ENCODE measurements at regions not wholly inside any gene's neighbourhood (a gene's known extent, or its start where the extent isn't known, plus 50 kb on each side); places are given as distances from the start of the nearest gene placed in this dataset.

DNA sequence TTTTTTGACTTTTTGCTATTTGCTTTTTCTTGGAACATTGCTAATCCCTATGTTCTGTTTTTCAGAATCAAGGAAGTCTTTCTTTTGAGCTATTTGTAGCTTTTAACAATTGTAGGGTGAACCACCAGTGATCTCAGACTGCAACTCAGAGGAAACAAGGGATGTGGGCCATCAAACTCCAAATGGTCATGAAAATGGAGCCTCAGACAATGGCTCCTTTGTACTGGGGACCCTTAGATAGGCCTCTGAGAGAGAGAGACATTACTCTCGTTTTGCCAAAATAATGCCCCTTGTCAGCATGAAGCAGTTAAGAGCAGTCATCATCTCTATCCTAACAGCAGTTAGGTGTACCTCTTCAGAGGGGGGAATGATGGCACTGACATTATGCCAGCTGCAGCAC, 56.4 kb upstream of the GJB6 start:
- H3K27ac Mint-ChIP-seq, result no peak overlapping the region
- H3K27ac ChIP-seq (ENCODE audit: low read length in 2 of 2), result no peak overlapping the region
- ChIA-PET CTCF (no interaction called here), POLR2A (no interaction called here)
- H3K36me3 ChIP-seq (replicated peaks in 1 of 2; ENCODE audit: control extremely low read depth in 1 of 2, control insufficient read depth in 1 of 2, extremely low read depth in 1 of 2, insufficient read depth in 2 of 2, low read length in 1 of 2), result no peaks in the 10 kb centered on the region
- no peak overlapping the region for H2AFZ ChIP-seq (ENCODE audit: insufficient read depth, low read depth, low read length, poor library complexity, severe bottlenecking)
- H3K4me3 ChIP-seq (ENCODE audit: control extremely low read depth in 1 of 5, extremely low read depth in 1 of 5, insufficient read depth in 1 of 5, low read depth in 2 of 5, low read length in 4 of 5), result no peak overlapping the region
- H3K27me3 Mint-ChIP-seq, result peaks cover 5% of the 10 kb centered on the region
- H3K9me3 Mint-ChIP-seq (ENCODE audit: insufficient read depth), result peaks cover 6% of the 10 kb centered on the region
- DNase-seq (no peak), ATAC-seq (ENCODE audit: low read depth) (no peak)
- TF ChIP-seq EZH2 (IDR thresholded peaks at IDR 0.05; ENCODE audit: borderline replicate concordance, insufficient read depth, low read depth, low read length, poor library complexity, severe bottlenecking), result no peak
- no peak for TF ChIP-seq CTCF (IDR thresholded peaks at IDR 0.05)
- no peaks in the 10 kb centered on the region for H3K79me2 ChIP-seq (ENCODE audit: control insufficient read depth, insufficient read depth, low read length)
- no peak overlapping the region for H3K9ac ChIP-seq (ENCODE audit: low read length)
- H3K4me1 ChIP-seq (ENCODE audit: control insufficient read depth in 2 of 2, insufficient read depth in 2 of 2, low read length in 2 of 2), result no peaks in the 10 kb centered on the region
- peaks cover 0 to 28% (median 22%) of the 10 kb centered on the region in 3 donors for H3K9me3 ChIP-seq (ENCODE audit: control extremely low read depth in 1 of 3, control insufficient read depth in 2 of 3, insufficient read depth in 1 of 3, low read length in 2 of 3)
- H3K27me3 ChIP-seq (replicated peaks in 1 of 4; ENCODE audit: control extremely low read depth in 1 of 4, control insufficient read depth in 3 of 4, insufficient read depth in 4 of 4, low read length in 3 of 4), result no peaks in the 10 kb centered on the region
- intact Hi-C loops (cut with micrococcal nuclease), result no loop called here
- H3K4me2 ChIP-seq (replicated peaks; ENCODE audit: low read depth, low read length, poor library complexity, severe bottlenecking), result no peak overlapping the region
- no peak overlapping the region for H3K4me3 Mint-ChIP-seq
- H4K20me1 ChIP-seq (ENCODE audit: control insufficient read depth, insufficient read depth, low read length, poor library complexity, severe bottlenecking), result no peaks in the 10 kb centered on the region
- H3K4me1 Mint-ChIP-seq, result no peaks in the 10 kb centered on the region
- 60% methylated on average over 1 of the region's 1 CpG for WGBS (ENCODE audit: insufficient coverage)

GRCh38 chr13:20287976-20288375, 55.9 kb upstream of the GJB6 start:
- Mint-ChIP-seq H3K4me3 (no peak overlapping the region), H3K9me3 (ENCODE audit: insufficient read depth) (peaks cover 6% of the 10 kb centered on the region), H3K27ac (no peak overlapping the region), H3K27me3 (peaks cover 4% of the 10 kb centered on the region), H3K4me1 (no peaks in the 10 kb centered on the region)
- no peak for DNase-seq
- intact Hi-C loops (cut with micrococcal nuclease), result no loop called here
- no peak for ATAC-seq (ENCODE audit: low read depth)
- Histone ChIP-seq H4K20me1 (ENCODE audit: control insufficient read depth, insufficient read depth, low read length, poor library complexity, severe bottlenecking) (no peaks in the 10 kb centered on the region), H3K27me3 (replicated peaks in 1 of 4; ENCODE audit: control extremely low read depth in 1 of 4, control insufficient read depth in 3 of 4, insufficient read depth in 4 of 4, low read length in 3 of 4) (no peaks in the 10 kb centered on the region), H3K9ac (ENCODE audit: low read length) (no peak overlapping the region), H3K4me1 (ENCODE audit: control insufficient read depth in 2 of 2, insufficient read depth in 2 of 2, low read length in 2 of 2) (no peaks in the 10 kb centered on the region), H3K4me2 (replicated peaks; ENCODE audit: low read depth, low read length, poor library complexity, severe bottlenecking) (no peak overlapping the region), H3K4me3 (ENCODE audit: control extremely low read depth in 1 of 5, extremely low read depth in 1 of 5, insufficient read depth in 1 of 5, low read depth in 2 of 5, low read length in 4 of 5) (no peak overlapping the region), H3K36me3 (replicated peaks in 1 of 2; ENCODE audit: control extremely low read depth in 1 of 2, control insufficient read depth in 1 of 2, extremely low read depth in 1 of 2, insufficient read depth in 2 of 2, low read length in 1 of 2) (no peaks in the 10 kb centered on the region), H3K27ac (ENCODE audit: low read length in 2 of 2) (no peak overlapping the region), H3K9me3 (ENCODE audit: control extremely low read depth in 1 of 3, control insufficient read depth in 2 of 3, insufficient read depth in 1 of 3, low read length in 2 of 3) (peaks cover 0 to 33% (median 28%) of the 10 kb centered on the region in 3 donors), H2AFZ (ENCODE audit: insufficient read depth, low read depth, low read length, poor library complexity, severe bottlenecking) (no peak overlapping the region), H3K79me2 (ENCODE audit: control insufficient read depth, insufficient read depth, low read length) (no peaks in the 10 kb centered on the region)
- no CpG with 5 or more reads among the region's 1 CpG for WGBS (ENCODE audit: insufficient coverage)
- ChIA-PET POLR2A (no interaction called here), CTCF (no interaction called here)
- no peak for TF ChIP-seq EZH2 (IDR thresholded peaks at IDR 0.05; ENCODE audit: borderline replicate concordance, insufficient read depth, low read depth, low read length, poor library complexity, severe bottlenecking)
- TF ChIP-seq CTCF (IDR thresholded peaks at IDR 0.05), result no peak
